IMR-90 (cell line): ENCODE measurements at regions not wholly inside any gene's neighbourhood (a gene's known extent, or its start where the extent isn't known, plus 50 kb on each side); places are given as distances from the start of the nearest gene placed in this dataset.

Source experiments
- ATAC-seq: fragments of 200-7000 bp; cut with Tn5 transposase; 2 replicates; pipeline ENCODE4 v1.9.1; 2020; ENCODE audit warnings: low read depth, mild to moderate bottlenecking, moderate library complexity
- BruUV-seq: library from RNA; stranded (reverse); fragments of 400-500 nt; replicated peaks from 2 replicates; lab custom pipeline; 2021; lab: Mats Ljungman, UMichigan
- CTCF ChIA-PET: fragments of 300-600 bp; formaldehyde crosslinking; extraction: SDS; loops from one replicate; lab custom pipeline; 2021; ENCODE audit warnings: antibody characterized with exemption; lab: Yijun Ruan, JAX
- POLR2A ChIA-PET: fragments of 300-600 bp; sonication (Branson Sonifier 250); formaldehyde crosslinking; loops from one replicate; lab custom pipeline; 2022; ENCODE audit warnings: antibody characterized with exemption; ENCODE audit not compliant: unreplicated experiment; lab: Charles Lee
- DNase-seq: peaks from one replicate; pipeline ENCODE4 v3.0.0; 2013
- H2AFZ ChIP-seq: replicated peaks from 2 replicates; pipeline ENCODE3; 2013; ENCODE audit warnings: low read length, mild to moderate bottlenecking; ENCODE audit not compliant: poor library complexity
- H2AK5ac ChIP-seq: 2 replicates; pipeline ENCODE4 v1.6.1; 2013; ENCODE audit warnings: low read depth, low read length, inconsistent platforms
- H2AK9ac ChIP-seq: replicated peaks from 2 replicates; pipeline ENCODE3; 2013; ENCODE audit warnings: mild to moderate bottlenecking, low read depth, low read length, moderate library complexity; ENCODE audit not compliant: poor library complexity
- H2BK120ac ChIP-seq: 2 replicates; pipeline ENCODE4 v1.6.1; 2013; ENCODE audit warnings: low read depth, low read length, inconsistent platforms
- H2BK15ac ChIP-seq: 3 replicates; pipeline ENCODE4 v1.6.1; 2013; ENCODE audit warnings: low read depth, low read length, inconsistent platforms
- H2BK20ac ChIP-seq: 2 replicates; pipeline ENCODE4 v1.6.1; 2013; ENCODE audit warnings: low read depth, mild to moderate bottlenecking, inconsistent platforms, low read length, moderate library complexity
- H2BK5ac ChIP-seq: 2 replicates; pipeline ENCODE4 v1.6.1; 2013; ENCODE audit warnings: mild to moderate bottlenecking, low read depth, low read length, inconsistent platforms; ENCODE audit not compliant: poor library complexity, severe bottlenecking
- H3K14ac ChIP-seq: replicated peaks from 2 replicates; pipeline ENCODE4 v1.6.1; 2013; ENCODE audit warnings: low read depth, low read length, inconsistent platforms
- H3K18ac ChIP-seq: 2 replicates; pipeline ENCODE4 v1.6.1; 2013; ENCODE audit warnings: low read depth, low read length, control low read depth
- H3K23ac ChIP-seq: 2 replicates; pipeline ENCODE4 v1.6.1; 2013; ENCODE audit warnings: low read depth, low read length, inconsistent platforms
- H3K27ac ChIP-seq: 2 replicates; pipeline ENCODE4 v1.5.1; 2013; ENCODE audit warnings: mild to moderate bottlenecking, control low read depth, low read length; ENCODE audit not compliant: insufficient read depth
- H3K27me3 ChIP-seq: 2 replicates; pipeline ENCODE4 v1.6.1; 2013; ENCODE audit warnings: low read length; ENCODE audit not compliant: control insufficient read depth, insufficient read depth
- H3K36me3 ChIP-seq: 2 replicates; pipeline ENCODE4 v1.6.1; 2013; ENCODE audit warnings: low read length, mixed read lengths; ENCODE audit not compliant: control insufficient read depth, insufficient read depth
- H3K4ac ChIP-seq: 2 replicates; pipeline ENCODE4 v1.6.1; 2013; ENCODE audit warnings: low read depth, low read length, inconsistent platforms
- H3K4me1 ChIP-seq: 2 replicates; pipeline ENCODE4 v1.6.1; 2013; ENCODE audit warnings: low read length, mixed read lengths; ENCODE audit not compliant: control insufficient read depth, insufficient read depth
- H3K4me2 ChIP-seq: 2 replicates; pipeline ENCODE4 v1.6.1; 2013; ENCODE audit warnings: low read depth, mild to moderate bottlenecking, control low read depth, low read length, moderate library complexity
- H3K4me3 ChIP-seq: 2 replicates; pipeline ENCODE4 v1.5.1; 2013; ENCODE audit warnings: low read depth, mild to moderate bottlenecking, control low read depth, low read length, moderate library complexity; ENCODE audit not compliant: insufficient read depth
- H3K56ac ChIP-seq: 2 replicates; pipeline ENCODE4 v1.6.1; 2013; ENCODE audit warnings: low read length, inconsistent platforms; ENCODE audit not compliant: insufficient read depth; ENCODE audit errors: extremely low read depth
- H3K79me1 ChIP-seq, 2 experiments: 2 replicates each; pipeline ENCODE4 v1.6.1; 2013; ENCODE audit warnings: low read length in 2 of 2, inconsistent platforms in 1 of 2, low read depth in 1 of 2
- H3K9ac ChIP-seq: 2 replicates; pipeline ENCODE4 v1.6.1; 2013; ENCODE audit warnings: low read depth, low read length, control low read depth
- H3K9me1 ChIP-seq: 2 replicates; pipeline ENCODE4 v1.6.1; 2013; ENCODE audit warnings: low read length, inconsistent platforms; ENCODE audit not compliant: insufficient read depth
- H3K9me3 ChIP-seq: 2 replicates; pipeline ENCODE4 v1.6.1; 2013; ENCODE audit warnings: low read length; ENCODE audit not compliant: control insufficient read depth, insufficient read depth
- H4K20me1 ChIP-seq: 2 replicates; pipeline ENCODE4 v1.6.1; 2013; ENCODE audit warnings: low read length, inconsistent platforms; ENCODE audit not compliant: insufficient read depth
- H4K5ac ChIP-seq: 2 replicates; pipeline ENCODE4 v1.6.1; 2013; ENCODE audit warnings: mild to moderate bottlenecking, low read depth, low read length, control low read depth
- H4K8ac ChIP-seq, 2 experiments: 2 replicates each; pipeline ENCODE4 v1.6.1; 2013; ENCODE audit warnings: low read depth in 2 of 2, low read length in 2 of 2, control low read depth in 1 of 2, inconsistent platforms in 1 of 2
- H4K91ac ChIP-seq: 2 replicates; pipeline ENCODE4 v1.6.1; 2013; ENCODE audit warnings: low read depth, low read length, inconsistent platforms; ENCODE audit not compliant: insufficient read depth
- BHLHE40 ChIP-seq: fragments of 150-350 bp; IDR thresholded peaks from 2 replicates; pipeline ENCODE4 v1.6.1; 2016; ENCODE audit warnings: mild to moderate bottlenecking, low read depth, low read length
- MAZ ChIP-seq: IDR thresholded peaks from 2 replicates; pipeline ENCODE4 v1.6.1; 2012; ENCODE audit warnings: low read depth, mild to moderate bottlenecking, low read length, improper control_type of control experiment, moderate library complexity, borderline replicate concordance
- WGBS, 2 experiments: methylation state at CpG; one replicate each; pipeline versions ENCODE4 v1.1.5 to v1.1.7; 2013; ENCODE audit warnings: missing lambda C conversion rate in 2 of 2; ENCODE audit not compliant: insufficient read length in 1 of 2; ENCODE audit errors: extremely low coverage in 2 of 2; 5-methylcytosine and 5-hydroxymethylcytosine counted together
- dilution Hi-C: fragments of 300-500 bp; cut with HindIII; formaldehyde crosslinking; loops from one replicate; pipeline ENCODE4 v1.14.3; 2018; ENCODE audit warnings: low sequenced_read_pairs; ENCODE audit not compliant: unreplicated experiment
- in situ Hi-C: fragments of 300-500 bp; cut with MboI; formaldehyde crosslinking; loops from 3 replicates; pipeline ENCODE4 v1.14.3; 2019; ENCODE audit warnings: low sequenced_read_pairs, inconsistent platforms, mixed read lengths
- intact Hi-C: fragments of 100-400 bp; cut with micrococcal nuclease; formaldehyde crosslinking; loops from 2 replicates; pipeline ENCODE4 v1.10.0; 2022
- TF ChIP-seq, protein P1 (sequence below): fragments of 150-350 bp; IDR thresholded peaks from 2 replicates; pipeline ENCODE4 v1.6.1; 2017; ENCODE audit warnings: mild to moderate bottlenecking, antibody characterized with exemption, low read length, low read depth
- TF ChIP-seq, protein P2 (sequence below): conservative IDR thresholded peaks from 2 replicates; pipeline ENCODE4 v1.5.1; 2012; ENCODE audit warnings: mild to moderate bottlenecking, low read depth, low read length, improper control_type of control experiment

GRCh38 chr13:111491659-111492058 lies 171.2 kb downstream of the TEX29 start:
- 100% methylated on average over 3 of the region's 10 CpGs; no CpG with 5 or more reads in 1 of the 2 experiments for WGBS, 2 experiments
- no peak for ATAC-seq
- TF ChIP-seq BHLHE40 = no peak
- TF ChIP-seq, protein P1, sequence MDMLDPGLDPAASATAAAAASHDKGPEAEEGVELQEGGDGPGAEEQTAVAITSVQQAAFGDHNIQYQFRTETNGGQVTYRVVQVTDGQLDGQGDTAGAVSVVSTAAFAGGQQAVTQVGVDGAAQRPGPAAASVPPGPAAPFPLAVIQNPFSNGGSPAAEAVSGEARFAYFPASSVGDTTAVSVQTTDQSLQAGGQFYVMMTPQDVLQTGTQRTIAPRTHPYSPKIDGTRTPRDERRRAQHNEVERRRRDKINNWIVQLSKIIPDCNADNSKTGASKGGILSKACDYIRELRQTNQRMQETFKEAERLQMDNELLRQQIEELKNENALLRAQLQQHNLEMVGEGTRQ = no peak
- TF ChIP-seq MAZ = no peak
- TF ChIP-seq, protein P2, sequence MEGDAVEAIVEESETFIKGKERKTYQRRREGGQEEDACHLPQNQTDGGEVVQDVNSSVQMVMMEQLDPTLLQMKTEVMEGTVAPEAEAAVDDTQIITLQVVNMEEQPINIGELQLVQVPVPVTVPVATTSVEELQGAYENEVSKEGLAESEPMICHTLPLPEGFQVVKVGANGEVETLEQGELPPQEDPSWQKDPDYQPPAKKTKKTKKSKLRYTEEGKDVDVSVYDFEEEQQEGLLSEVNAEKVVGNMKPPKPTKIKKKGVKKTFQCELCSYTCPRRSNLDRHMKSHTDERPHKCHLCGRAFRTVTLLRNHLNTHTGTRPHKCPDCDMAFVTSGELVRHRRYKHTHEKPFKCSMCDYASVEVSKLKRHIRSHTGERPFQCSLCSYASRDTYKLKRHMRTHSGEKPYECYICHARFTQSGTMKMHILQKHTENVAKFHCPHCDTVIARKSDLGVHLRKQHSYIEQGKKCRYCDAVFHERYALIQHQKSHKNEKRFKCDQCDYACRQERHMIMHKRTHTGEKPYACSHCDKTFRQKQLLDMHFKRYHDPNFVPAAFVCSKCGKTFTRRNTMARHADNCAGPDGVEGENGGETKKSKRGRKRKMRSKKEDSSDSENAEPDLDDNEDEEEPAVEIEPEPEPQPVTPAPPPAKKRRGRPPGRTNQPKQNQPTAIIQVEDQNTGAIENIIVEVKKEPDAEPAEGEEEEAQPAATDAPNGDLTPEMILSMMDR = no peak
- no peak overlapping the region for H3K27ac ChIP-seq
- H4K20me1 ChIP-seq = no peaks in the 10 kb centered on the region
- no peaks in the 10 kb centered on the region for H3K4me1 ChIP-seq
- H2BK20ac ChIP-seq = no peak overlapping the region
- no peak overlapping the region for H3K9ac ChIP-seq
- peaks cover 33% of the 10 kb centered on the region for H3K9me3 ChIP-seq
- no peak overlapping the region for H2BK15ac ChIP-seq
- no peak overlapping the region for H3K18ac ChIP-seq
- no peaks in the 10 kb centered on the region for H3K36me3 ChIP-seq
- in situ Hi-C loops (no loop called here), dilution Hi-C loops (no loop called here), intact Hi-C loops (no loop called here)
- H4K5ac ChIP-seq = no peak overlapping the region
- no peak for DNase-seq
- H3K27me3 ChIP-seq = no peaks in the 10 kb centered on the region
- POLR2A ChIA-PET = no interaction called here
- H3K23ac ChIP-seq = no peak overlapping the region
- H4K91ac ChIP-seq = no peak overlapping the region
- no peak overlapping the region for H2BK120ac ChIP-seq
- H3K4ac ChIP-seq = no peak overlapping the region
- H3K14ac ChIP-seq = no peak overlapping the region
- H2AK5ac ChIP-seq = no peak overlapping the region
- no peak overlapping the region for H4K8ac ChIP-seq
- H3K79me1 ChIP-seq = no peaks in the 10 kb centered on the region
- no peak overlapping the region for H3K4me3 ChIP-seq
- H2AFZ ChIP-seq = no peak overlapping the region
- H3K9me1 ChIP-seq = no peaks in the 10 kb centered on the region
- H2BK5ac ChIP-seq = no peak overlapping the region
- CTCF ChIA-PET = interaction anchor here (1.0 kb wide), 1 partner anchor 18 kb away, joined by 3 read pairs; no protein-coding TSS in a partner anchor
- no peak overlapping the region for H2AK9ac ChIP-seq
- no peak overlapping the region for H3K4me2 ChIP-seq
- BruUV-seq = no TSS peak
- H3K56ac ChIP-seq = no peak overlapping the region
